HG03108 (cell line): ENCODE measurements at regions not wholly inside any gene's neighbourhood (a gene's known extent, or its start where the extent isn't known, plus 50 kb on each side); places are given as distances from the start of the nearest gene placed in this dataset.
"Not testable (repeated sequence)": the region's sequence is repeated elsewhere in the genome, so short reads cannot be mapped to it uniquely, and the experiment has no call there.

Experiments
- ATAC-seq: cut with Tn5 transposase; IDR thresholded peaks from one replicate; pipeline ENCODE4 v1.9.1; 2021; ENCODE audit warnings: moderate library complexity; ENCODE audit not compliant: unreplicated experiment

DNA sequence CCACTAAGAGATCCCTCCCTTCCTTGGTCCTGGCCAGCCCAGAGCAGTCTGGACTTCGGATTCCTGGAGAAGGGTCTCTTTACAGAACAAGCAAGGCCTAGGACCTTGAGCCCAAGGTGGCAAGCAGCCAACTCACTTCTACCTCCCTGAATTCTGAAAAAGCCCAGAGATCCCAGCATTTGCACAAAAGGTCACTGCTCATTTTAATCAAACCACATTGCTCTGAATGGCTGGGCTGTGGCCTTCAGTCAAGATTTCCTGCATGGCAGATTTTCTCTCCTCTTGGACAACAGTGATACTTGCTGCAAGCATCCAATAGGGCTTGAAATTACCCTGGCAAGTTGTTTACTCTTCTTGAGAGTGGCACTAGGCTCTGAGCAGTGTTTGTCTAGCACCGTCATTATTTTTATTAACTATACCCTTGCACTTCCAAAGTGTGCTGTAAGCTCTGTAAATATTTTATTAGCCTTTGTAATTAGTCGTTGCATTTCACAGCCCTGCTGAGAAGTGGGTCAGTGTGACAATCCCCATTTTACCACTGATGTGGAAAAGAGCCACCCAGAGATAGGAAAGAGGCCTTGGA lies 274.7 kb upstream of the CTNNB1 start:
- no peak for ATAC-seq

DNA sequence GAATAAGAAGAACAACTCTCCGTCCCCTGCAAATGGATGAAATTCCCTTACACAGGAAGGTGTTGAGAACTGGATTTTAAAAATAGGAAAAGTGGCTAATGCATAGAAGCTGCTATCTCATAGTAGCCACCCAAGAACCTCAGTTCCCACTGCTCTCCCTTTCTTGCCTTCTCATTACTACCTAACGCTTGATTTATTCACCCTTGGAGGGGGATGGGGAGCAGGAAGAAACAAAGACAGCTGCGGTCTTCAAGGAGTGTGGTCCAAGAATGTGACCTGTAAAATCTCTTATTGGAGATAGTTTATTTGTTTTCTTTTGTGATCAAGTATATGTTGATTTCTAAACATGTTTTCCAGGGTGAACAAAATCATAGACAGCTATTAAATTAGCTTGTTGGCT lies 274.1 kb upstream of the CTNNB1 start:
- no peak for ATAC-seq

DNA sequence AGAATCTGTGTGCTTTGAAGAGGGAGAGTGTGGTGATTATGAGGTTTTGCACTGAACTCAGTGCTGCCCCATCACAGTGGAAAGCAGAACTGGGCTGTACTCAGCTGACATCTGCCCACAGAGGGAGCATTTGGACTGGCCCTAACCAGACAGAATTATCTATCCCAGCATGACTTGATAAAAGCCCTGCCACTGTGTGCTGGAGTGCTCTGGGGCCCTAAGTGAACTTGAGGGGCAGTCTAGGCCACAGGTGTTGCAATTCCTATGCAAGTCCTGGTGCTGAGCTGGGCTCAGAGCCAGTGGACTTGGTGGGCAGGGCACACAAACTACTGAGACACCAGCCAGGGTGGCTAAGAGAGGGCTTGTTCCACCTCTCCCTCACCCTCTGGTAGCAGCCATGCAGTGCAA lies 269.2 kb upstream of the CTNNB1 start:
- ATAC-seq, result no peak

DNA sequence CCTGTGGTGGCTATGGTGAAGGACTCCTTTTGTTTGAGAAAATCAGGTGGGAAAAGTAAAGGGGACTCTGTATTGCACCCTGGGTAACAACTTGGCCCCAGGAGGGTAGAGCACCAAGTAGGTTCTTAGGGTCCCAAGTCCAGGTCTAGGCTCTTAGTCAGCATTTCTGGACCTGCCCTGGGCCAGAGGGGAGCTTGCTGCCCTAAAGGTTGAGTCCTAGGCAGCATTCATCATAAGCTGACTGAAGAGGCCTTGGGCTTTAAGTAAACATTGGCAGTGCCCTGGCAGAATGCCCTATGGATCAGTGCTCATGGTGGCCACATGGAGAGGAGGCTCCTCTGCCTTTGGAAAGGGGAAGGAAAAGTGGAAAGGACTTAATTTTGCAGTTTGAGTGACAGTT lies 268.5 kb upstream of the CTNNB1 start:
- no peak for ATAC-seq

DNA sequence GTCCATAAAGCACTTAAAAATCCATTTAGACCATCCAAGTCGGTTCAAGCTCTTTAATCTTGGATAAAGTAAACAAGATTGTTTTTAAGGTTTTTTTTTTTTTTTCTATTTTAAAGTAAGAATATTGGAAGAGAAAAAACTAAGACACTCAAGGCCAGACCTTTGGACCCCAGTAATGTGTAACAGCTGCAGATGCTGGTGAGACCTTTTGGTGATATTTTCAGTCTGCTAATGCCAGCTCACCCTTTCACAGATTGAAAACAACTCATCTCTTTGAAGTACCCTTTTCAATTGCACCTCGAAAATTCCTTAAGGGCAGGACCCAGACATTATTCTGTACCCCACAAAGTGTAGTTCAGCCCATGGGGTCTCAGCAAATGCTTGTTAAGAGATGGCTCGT lies 260.7 kb upstream of the CTNNB1 start:
- no peak for ATAC-seq

DNA sequence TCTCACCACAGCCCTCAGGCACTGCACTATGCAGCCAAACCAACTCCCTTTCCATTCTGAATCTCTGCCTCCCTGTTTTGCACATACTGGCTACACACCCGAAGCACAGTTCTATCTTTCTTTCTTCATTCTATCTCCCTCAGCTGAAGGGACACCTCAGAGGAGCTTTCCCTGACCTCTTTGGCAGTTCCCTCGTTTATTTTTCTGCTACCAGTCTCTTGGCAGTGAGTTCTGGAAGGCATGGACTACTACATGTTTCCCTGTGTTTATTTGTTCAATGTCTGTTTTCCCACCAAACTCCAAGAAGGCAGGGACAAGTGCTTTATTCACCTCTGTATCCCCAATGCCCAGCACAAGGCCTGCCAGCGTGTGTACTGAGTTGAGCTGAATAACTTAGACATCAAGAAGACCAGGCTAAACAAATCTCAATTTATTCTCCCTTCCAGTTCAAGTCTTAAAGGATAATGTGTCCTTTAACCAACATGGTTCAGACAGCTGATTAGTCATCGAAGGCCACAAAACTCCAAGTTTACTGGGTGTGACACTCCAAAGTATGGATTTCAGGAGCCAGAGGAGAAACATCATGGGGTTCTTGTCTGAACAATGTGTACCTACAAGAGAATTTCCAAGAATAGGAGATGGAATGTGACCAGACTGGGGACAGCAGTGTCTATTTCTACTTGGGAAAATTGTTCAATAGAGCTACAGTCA lies 260.1 kb upstream of the CTNNB1 start:
- ATAC-seq, result no peak

DNA sequence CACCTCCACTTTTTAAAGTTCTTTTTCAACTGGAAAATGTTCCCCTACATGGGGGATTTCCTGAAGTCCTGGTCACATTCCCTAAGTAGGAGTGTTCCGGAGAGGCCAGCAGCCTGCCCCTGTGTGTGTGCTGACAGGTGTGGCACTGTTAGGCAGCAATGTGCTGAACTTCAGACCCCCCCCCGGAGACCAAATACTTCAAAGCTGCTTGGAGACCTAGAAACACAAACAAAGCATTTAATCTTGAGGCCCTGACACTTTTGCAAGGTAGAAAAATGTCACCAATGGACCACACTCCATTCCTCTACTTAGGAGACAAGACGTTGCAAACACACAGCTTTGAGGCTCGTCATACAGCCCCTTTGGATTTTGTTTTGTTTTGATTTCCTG lies 259.6 kb upstream of the CTNNB1 start:
- ATAC-seq, result no peak

DNA sequence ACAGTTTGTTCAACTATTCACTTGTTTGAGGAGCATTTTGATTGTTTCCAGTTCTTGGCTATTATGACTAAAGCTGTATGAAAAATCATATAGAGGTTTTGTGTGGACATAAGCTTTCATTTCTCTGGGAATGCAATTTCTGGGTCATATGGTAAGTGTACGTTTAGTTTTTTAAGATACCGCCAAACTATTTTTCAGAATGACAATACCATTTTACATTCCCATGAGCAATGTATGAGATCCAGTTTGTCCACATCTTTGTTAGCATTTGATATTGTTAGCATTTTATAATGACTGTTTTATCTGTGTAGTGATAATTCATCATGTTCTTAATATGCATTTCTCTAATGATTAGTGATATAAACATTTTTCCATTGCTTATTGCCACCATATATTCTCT lies 258.7 kb upstream of the CTNNB1 start:
- ATAC-seq, result no peak

DNA sequence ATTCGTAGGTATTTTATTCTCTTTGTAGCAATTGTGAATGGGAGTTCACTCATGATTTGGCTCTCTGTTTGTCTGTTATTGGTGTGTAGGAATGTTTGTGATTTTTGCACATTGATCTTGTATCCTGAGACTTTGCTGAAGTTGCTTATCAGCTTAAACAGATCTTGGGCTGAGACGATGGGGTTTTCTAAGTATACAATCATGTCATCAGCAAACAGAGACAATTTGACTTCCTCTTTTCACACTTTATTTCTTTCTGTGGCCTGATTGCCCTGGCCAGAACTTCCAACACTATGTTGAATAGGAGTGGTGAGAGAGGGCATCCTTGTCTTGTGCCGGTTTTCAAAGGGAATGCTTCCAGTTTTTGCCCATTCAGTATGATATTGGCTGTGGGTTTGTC lies 252.3 kb upstream of the CTNNB1 start:
- not testable (repeated sequence) for ATAC-seq

DNA sequence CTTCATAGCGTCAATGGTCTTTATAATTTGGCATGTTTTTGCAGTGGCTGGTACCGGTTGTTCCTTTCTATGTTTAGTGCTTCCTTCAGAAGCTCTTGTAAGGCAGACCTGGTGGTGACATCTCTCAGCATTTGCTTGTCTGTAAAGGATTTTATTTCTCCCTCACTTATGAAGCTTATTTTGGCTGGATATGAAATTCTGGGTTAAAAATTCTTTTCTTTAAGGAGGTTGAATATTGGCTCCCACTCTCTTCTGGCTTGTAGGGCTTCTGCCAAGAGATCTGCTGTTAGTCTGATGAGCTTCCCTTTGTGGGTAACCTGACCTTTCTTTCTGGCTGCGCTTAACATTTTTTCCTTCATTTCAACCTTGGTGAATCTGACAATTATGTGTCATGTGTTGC lies 250.0 kb upstream of the CTNNB1 start:
- ATAC-seq, result not testable (repeated sequence)

DNA sequence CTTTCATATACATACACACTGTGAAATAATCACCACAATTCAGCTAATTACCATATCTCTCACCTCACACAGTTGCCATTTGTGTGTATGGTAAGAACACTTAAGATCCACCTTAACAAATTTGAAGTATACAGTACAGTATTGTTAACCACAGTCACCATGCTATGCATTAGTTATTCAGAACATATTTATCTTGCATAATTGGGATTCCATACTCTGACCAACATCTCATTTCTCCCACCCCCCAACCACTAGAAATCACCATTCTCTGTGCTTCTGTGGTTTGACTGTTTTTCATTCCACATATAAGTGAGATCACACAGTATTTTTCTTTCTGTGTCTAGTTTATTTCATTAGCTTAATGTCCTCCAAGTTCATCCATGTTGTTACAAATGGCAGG lies 247.7 kb upstream of the CTNNB1 start:
- ATAC-seq, result no peak

DNA sequence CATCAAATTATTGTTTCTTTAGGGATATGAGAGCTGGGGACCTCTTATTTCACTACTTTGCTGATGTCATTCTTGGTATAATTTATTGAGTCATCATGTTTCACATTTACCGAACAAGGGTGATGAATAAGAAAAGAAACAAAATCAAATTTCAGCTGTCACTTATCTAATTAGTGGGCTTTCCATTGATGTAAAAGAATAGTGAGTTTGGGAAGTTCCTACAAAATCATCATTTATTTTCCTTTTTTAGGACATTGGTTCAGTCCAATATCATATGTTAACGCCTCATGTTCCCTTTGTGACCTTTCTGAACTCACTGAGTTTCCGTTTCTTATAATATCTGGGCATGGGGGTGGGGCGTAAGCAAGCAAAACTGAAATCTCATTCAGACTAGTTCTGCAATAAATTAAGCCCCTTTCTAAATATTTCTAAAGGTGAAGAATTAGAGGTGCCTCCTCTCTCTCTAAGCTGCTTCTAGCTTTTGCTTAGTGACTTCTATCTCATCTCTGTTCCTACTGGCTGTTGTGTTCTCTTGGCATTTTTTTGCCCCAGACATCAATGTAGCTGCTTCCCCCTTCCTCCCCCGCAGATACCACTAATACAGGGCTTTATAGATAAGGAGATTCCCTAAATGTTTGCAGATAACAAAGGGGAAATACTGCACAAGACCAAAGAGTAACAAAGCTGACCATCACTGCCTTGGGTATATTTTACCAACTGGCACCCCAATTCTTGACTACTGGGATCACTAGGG lies 238.0 kb upstream of the CTNNB1 start:
- ATAC-seq, result no peak

DNA sequence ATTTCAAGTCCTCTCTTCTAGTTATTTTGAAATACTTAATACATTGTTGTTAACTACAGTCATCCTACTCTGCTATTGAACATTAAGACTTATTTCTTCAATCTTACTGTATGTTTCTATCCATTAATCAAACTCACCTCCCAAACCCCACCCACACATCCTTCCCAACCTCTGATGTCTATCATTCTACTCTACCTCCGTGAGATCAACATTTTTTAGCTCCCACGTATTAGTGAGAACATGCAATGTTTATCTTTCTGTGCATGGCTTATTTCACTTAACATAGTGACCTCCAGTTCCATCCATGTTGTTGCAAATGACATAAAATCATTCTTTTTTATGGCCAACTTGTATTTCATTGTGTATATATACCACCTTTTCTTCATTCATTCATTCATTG lies 236.6 kb upstream of the CTNNB1 start:
- ATAC-seq, result no peak

DNA sequence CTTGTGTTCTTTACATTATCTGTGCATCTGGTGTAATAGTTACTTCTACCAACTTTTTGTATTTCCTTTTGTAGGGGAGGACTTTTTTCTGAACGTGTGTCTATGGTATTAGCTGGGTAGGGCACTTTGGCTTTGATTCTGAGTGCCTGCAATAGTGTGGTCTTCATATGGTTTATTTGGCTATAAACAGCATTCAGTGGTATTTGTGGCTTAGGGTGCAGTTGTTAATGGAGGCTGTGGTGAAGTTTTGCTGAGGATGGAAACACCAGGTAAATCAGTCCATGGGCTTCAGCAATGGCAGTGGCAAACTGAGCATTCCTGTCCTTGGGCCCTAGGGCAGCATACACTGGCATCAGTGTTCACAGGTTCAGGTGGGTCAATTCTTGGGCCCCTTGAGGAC lies 230.6 kb upstream of the CTNNB1 start:
- no peak for ATAC-seq

DNA sequence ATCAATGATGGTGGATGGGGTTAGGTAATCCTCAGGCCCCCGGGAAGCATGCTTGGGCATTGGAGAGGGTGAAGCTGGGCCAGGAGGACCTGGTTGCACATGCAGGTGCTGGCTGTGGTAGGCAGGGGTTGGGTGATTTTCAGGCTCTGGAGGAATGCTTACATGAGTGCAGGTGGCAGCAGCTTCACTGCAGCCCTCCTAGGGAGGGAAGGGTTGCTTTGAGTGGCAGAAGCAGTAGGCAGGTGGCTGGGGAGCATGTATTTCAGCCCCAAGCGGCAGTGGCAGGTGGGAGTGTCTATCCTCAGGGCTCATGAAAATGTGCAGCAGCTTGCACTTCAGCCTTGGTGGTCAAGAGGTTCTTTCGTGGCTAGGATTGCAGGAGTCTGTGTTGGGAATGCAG lies 230.0 kb upstream of the CTNNB1 start:
- no peak for ATAC-seq

DNA sequence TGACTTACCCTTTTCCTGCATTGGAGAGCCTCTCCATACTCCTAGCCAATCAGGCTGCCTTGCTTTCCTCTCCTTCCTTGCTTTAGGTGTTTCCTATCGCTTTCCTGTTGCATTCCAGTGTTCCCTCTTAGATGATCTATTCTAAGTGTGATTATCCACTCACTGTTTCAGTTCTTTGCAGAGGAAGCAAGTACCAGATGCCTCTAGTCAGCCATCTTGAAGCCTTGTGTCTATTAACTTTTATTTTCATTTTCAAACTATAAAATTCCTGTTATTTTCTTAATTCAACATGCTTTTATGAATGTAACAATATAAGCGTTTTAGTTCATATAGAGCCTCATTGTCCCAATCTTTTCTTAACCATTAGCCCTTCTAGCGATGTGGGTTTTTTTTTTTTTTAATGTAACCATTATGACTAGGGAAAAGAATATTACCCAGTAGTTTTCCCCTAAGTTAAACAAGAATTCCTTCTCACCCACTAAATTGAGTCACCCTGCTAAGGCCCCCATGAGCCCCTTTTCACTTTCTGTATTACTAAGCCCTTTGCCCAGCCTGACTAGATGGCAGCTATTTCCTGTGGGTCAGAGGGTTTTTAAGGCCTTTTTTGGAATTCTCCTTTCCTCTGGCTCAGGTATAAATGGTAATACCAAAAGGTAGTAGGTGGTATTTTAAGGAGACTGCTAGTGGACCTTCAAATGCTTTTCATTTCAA lies 229.4 kb upstream of the CTNNB1 start:
- no peak for ATAC-seq

DNA sequence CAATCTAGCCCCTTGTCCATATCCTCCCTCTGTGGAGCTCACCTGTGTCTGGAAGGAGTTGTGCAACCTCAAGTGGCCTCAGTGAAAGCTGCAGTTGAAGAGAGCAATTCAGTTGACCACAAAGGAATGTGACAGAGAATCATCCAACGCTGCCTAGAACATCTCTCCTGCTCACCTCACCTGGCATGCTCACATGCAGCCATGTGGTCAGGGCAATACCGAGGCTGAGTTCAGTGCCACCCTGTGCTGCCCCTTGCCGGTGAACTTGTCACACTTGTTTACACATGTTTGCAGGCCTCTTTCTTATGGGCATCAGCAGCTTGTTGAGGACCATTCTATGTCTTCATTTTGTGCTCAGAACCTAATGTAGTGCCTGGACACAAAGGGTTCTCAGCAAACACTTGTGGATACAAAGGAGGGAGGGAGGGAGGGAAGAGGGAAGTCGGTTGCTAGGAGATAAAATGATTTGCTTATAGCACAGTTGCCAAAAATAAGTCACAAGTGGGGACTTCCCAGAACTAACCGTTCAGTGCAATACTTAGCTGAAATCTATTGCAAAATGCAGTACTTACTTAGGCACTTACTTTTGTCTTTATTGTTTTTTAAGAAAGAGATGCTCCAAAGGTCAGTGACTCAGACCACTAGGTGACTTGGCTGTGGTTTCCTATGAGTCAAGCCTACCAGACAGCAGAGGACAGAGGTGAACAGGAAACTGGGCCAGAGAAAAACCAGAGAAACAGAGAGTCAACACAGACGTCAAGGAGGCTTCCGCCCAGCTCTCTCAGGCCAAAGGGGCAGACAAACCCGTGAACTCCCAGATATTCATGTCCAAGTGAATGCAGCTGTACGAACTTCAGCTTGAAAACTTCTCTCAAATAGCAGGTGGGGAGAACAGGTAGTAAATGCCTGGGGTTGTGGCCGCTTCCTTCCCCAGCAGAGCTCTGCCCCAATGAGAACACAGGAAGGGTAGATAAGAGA lies 227.8 kb upstream of the CTNNB1 start:
- peak; percentile 97 for ATAC-seq

DNA sequence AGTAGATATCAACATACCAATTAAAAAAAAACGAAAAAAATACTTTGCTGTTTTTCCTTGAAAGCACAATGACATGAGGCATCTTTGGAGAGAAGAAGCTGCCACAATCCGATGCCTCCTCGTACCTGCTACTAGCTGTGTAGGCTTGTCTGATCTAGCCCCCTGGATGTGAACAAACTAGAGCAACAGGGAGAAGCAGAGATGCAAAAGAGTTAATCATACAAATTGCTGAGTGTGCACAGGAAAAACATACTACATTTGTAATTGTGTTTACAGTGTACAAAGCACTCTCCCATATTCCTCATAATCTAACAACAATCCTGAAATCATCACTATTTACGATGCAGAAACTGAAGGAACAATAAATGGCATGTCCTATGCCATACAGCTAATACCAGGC lies 227.0 kb upstream of the CTNNB1 start:
- no peak for ATAC-seq

DNA sequence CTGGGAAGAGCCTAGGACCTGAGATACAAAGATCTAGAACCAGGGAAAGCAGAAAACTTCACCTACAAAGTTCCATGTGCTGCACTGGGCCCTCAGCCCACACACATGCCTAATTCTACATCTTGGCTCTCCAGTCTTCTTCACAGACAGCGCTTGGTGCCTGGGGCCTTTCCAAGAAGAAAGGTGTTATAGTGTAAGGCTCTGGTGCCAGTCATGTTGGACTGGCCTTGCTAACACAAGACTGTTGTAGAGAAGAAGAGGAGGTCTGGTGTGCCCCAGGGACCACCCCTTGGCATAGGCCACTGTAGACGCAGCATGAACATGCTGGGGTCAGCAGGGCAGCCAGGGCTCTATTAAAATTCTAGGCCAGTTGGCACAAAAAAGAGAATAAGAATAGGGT lies 226.2 kb upstream of the CTNNB1 start:
- no peak for ATAC-seq

DNA sequence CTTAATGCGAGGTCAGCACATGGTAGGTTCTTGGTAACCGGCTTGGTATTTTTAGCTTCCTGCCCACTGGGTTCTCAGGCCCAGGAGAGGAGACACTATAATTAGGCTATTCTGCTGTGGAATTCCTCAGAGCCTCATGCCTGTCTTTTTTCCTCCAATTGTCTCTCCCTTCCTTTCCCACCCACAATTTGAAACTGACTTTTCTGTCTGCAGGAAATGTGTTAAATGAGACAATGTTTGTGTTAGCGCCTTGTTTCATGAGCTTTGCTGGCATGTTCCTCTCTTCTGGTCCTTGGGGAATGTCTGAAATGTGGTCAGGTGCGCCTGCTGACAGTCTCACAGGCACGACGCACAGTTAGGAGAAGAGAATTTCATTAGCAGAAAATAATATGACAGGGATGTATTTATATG lies 223.6 kb upstream of the CTNNB1 start:
- ATAC-seq, result no peak

DNA sequence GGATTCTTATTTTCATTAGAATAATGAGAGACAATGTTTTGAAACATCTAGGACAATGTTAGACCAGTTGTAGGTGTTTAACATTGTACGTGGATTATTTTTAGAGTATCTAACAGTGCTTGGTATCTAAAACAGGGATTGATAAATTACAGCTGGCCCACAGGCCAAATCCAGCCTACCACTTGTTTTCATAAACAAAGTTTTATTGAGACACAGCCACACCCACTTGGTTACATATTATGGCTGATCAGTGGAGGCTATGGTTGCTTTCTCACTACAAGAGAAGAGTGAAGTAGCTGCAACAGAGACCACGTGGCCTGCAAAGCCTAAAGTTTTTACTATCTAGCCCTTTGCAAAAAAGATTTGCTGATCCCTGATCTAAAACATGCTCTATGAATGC lies 223.1 kb upstream of the CTNNB1 start:
- no peak for ATAC-seq
